HFFc6 (cell line): ENCODE measurements at regions not wholly inside any gene's neighbourhood (a gene's known extent, or its start where the extent isn't known, plus 50 kb on each side); places are given as distances from the start of the nearest gene placed in this dataset.

Experiments
- DNase-seq: peaks from one replicate; pipeline ENCODE4 v3.0.0-alpha.2; 2018
- H3K27ac Mint-ChIP-seq: 2 replicates; pipeline ENCODE4 v1.8.0; 2020; ENCODE audit warnings: mild to moderate bottlenecking, mixed read lengths
- H3K27me3 Mint-ChIP-seq: 2 replicates; pipeline ENCODE4 v1.8.0; 2021; ENCODE audit warnings: mild to moderate bottlenecking, moderate library complexity, mixed read lengths; ENCODE audit not compliant: insufficient read depth
- H3K36me3 Mint-ChIP-seq: 2 replicates; pipeline ENCODE4 v1.8.0; 2021; ENCODE audit warnings: low read depth, mixed read lengths
- H3K4me1 Mint-ChIP-seq: 2 replicates; pipeline ENCODE4 v1.8.0; 2020; ENCODE audit warnings: low read depth, mixed read lengths
- H3K4me3 Mint-ChIP-seq: 2 replicates; pipeline ENCODE4 v1.8.0; 2020; ENCODE audit warnings: mild to moderate bottlenecking, moderate library complexity, mixed read lengths
- H3K9me3 Mint-ChIP-seq: 2 replicates; pipeline ENCODE4 v1.8.0; 2020; ENCODE audit warnings: mild to moderate bottlenecking, mixed read lengths
- CTCF ChIP-seq: fragments of 200-600 bp; sonication (generic); IDR thresholded peaks from 2 replicates; pipeline ENCODE4 v1.5.0; 2021; ENCODE audit warnings: antibody characterized with exemption, mild to moderate bottlenecking

DNA sequence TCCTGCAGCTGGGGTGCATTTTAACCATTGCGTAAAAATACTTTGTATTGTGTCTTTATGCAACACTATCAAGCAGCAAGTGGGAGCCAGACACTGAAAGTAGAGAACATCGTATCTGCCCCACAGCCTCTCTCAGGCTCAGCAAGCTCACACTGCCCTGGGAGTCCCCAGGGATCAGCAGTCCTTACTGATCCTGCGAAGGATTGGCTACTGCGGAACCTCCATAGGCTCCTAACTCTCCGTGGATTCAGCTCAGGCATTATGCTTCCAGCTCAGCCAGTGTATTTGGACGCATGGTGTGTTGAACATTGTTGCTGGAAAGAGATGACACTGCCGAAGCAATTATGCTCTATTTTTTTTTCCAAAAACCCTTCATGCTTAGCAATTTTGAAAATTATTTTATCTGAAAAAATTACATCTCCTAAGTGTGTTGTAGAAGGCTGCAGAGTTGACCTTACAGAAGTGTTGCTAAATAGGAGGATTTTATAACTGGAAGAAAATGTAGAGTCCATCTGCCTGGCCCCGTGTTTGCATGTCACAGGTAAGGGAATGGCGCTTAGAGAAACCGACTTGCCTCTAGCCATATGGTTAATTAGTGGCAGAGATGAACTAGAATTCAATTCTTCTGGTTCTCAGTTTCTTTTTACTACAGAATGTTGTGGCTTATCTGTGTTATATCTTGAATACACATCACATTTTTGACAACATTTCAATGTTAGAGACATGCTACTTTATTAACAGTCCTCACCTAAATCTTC is 276.4 kb upstream of the COBL start:
- DNase-seq: no peak
- Mint-ChIP-seq H3K9me3 (peaks cover 24% of the 10 kb centered on the region), H3K4me1 (no peaks in the 10 kb centered on the region), H3K27me3 (no peaks in the 10 kb centered on the region), H3K27ac (no peak overlapping the region), H3K36me3 (no peaks in the 10 kb centered on the region), H3K4me3 (no peak overlapping the region)
- TF ChIP-seq CTCF: no peak

DNA sequence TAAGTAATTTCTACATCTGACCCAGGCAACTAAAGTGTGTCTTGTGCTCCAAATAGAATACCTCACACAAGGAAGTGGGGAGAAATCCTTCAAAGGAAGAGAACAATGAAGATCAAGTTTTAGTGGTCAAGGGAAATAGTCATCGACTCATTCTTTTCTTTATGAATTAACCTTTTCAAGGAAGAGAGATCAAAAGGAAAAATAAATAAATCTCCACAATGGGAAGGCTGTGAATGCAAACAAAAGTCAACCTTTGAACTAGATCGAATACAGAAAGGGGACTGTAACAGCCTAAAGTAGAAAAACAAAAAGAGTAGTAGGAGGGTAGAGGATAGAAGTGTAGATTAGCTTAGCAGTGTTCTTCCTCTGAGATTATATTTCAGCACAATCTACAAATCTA is 274.6 kb upstream of the COBL start:
- H3K27me3 Mint-ChIP-seq: no peaks in the 10 kb centered on the region
- no peaks in the 10 kb centered on the region for H3K4me1 Mint-ChIP-seq
- no peak overlapping the region for H3K4me3 Mint-ChIP-seq
- no peaks in the 10 kb centered on the region; the same call in 1 of the 2 replicates for H3K36me3 Mint-ChIP-seq
- peaks cover 29% of the 10 kb centered on the region; the same call in 1 of the 2 replicates for H3K9me3 Mint-ChIP-seq
- no peak for DNase-seq
- TF ChIP-seq CTCF: no peak
- H3K27ac Mint-ChIP-seq: no peak overlapping the region

GRCh38 chr7:51590746-51591145 is 274.1 kb upstream of the COBL start:
- no peak for DNase-seq
- H3K27ac Mint-ChIP-seq: no peak overlapping the region
- H3K9me3 Mint-ChIP-seq: peaks cover 34% of the 10 kb centered on the region; the same call in 1 of the 2 replicates
- no peaks in the 10 kb centered on the region for H3K27me3 Mint-ChIP-seq
- no peaks in the 10 kb centered on the region for H3K4me1 Mint-ChIP-seq
- H3K4me3 Mint-ChIP-seq: no peak overlapping the region
- TF ChIP-seq CTCF: no peak
- no peaks in the 10 kb centered on the region; the same call in 1 of the 2 replicates for H3K36me3 Mint-ChIP-seq

- Mint-ChIP-seq H3K36me3 (no peaks in the 10 kb centered on the region; the same call in 1 of the 2 replicates), H3K27me3 (no peaks in the 10 kb centered on the region), H3K27ac (no peak overlapping the region), H3K9me3 (peaks cover 40% of the 10 kb centered on the region), H3K4me1 (no peaks in the 10 kb centered on the region), H3K4me3 (no peak overlapping the region)
- no peak for TF ChIP-seq CTCF
- no peak for DNase-seq
These were observed 272.5 kb upstream of the COBL start for GRCh38 chr7:51589111-51589510.

GRCh38 chr7:51587604-51588003 is 271.0 kb upstream of the COBL start:
- Mint-ChIP-seq H3K9me3 (peaks cover 51% of the 10 kb centered on the region), H3K4me1 (no peaks in the 10 kb centered on the region), H3K36me3 (no peaks in the 10 kb centered on the region; the same call in 1 of the 2 replicates), H3K27me3 (no peaks in the 10 kb centered on the region), H3K27ac (no peak overlapping the region), H3K4me3 (no peak overlapping the region)
- no peak for DNase-seq
- TF ChIP-seq CTCF: no peak
